GM12865 (cell line): ENCODE measurements at regions not wholly inside any gene's neighbourhood (a gene's known extent, or its start where the extent isn't known, plus 50 kb on each side); places are given as distances from the start of the nearest gene placed in this dataset.

Experiments used
- DNase-seq: peaks from one replicate; pipeline ENCODE4 v3.0.0; 2010; ENCODE audit warnings: low read depth
- H3K4me3 ChIP-seq: 2 replicates; pipeline ENCODE4 v1.5.1; 2011; ENCODE audit warnings: mild to moderate bottlenecking, low read depth, low read length, control low read depth
- CTCF ChIP-seq: IDR thresholded peaks from 2 replicates; pipeline ENCODE4 v1.5.1; 2011; ENCODE audit warnings: low read length, control low read depth, low read depth, inconsistent platforms; ENCODE audit not compliant: insufficient read depth; ENCODE audit errors: missing control alignments

DNA sequence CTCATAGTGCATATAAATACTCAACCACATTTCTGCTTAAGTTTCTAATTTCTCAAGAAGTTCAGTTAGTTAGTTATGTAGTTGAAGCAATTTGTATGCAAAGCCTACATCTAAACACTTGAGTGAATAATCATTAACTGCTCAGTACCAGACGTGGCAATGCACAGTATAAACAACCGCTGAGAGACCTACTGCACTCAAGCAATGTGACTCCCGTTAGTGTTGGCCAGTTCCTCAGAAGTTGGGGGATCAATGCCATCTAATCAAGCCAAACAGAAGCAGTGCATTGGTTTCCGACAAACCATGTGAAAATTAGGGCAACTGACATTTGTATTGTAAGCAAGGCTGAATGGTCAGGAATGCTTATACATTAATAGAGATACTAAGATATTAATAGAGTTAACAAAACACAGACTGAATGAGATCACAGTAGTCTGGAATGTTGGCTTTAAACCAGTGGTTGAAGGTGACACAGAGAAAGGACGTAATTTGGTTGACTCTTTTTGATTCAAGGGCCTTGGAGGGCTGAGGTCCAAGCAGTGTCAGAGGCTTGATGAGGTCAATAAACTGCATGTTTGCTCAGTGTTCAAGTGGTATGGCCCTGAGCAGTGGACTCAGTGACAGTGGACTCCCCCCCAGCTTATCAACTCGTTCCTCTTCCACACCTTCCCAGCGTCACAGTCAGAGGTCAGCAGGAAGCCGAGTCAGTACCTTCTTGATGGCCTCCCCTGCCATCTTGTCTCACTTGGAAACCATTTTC is 255.5 kb downstream of the CTH start:
- DNase-seq: no peak
- no peak for TF ChIP-seq CTCF
- H3K4me3 ChIP-seq: no peak overlapping the region

DNA sequence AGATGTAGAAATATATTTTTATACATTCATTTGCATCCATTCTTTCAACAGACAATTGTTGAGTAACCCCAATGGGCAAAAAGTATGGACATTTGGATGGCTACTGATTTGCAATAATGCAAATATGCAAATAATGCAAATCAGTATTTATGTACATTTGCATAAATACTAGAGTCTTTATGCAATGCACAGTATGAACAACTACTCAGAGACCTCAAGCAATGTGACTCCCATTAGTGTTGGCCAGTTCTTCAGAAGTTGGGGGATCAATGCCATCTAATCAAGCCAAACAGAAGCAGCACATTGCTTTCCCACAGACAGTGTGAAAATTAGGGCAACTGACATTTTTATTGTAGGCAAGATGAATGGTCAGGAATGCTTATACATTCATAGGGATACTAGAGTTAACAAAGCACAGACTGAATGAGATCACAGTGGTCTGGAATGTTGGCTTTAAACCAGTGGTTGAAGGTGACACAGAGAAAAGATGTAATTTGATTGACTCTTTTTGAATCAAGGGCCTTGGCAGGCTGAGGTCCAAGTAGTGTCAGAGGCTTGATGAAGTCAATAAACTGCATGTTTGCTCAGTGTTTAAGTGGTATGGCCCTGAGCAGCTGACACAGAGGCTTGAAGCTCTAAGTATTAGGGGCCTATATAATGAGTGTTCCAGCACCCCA is 256.6 kb downstream of the CTH start:
- no peak for DNase-seq

DNA sequence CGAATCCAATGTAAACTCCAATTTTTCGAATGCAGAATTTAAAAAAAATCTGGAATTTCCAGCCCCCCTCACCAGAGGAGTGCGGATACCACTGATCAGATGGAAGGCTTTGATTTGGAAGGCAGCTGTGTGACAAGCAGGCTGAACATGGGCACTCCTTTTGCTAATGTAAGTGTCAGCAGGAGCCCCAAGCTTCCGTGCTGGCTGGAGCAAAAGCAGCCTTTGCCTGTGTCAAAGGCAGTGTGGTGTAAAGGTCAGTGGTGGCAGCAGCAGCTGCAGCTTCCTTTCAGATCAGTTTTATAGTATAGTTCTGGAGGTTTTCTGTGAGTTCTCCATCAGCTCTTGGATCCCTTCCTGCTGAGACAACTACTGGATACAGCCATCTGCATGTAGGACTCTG is 259.9 kb downstream of the CTH start:
- no peak overlapping the region for H3K4me3 ChIP-seq
- DNase-seq: no peak
- no peak for TF ChIP-seq CTCF

More for the DNA sequence above, 256.6 kb downstream of the CTH start:
- H3K4me3 ChIP-seq: no peak overlapping the region
- TF ChIP-seq CTCF: no peak

DNA sequence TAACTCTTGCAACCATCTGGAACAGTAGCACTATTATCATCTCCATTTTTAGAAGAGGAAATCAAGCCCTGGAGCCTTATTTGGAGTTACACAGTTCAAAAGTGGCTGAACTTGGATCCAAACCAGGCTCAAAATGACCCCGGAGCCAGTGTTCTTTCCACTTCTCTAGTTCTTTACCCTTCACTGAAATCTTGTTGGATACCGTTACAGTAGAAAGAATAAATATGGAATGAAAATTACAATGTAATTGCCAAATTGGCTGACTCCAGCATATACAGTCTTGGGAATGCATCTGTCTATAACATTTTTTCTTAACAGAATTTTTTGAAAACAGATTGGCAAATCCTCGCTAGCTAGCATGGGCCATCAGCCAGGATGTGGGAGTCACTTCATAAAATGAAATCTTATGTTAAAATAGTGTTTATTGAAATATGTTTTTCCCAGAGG is 261.4 kb downstream of the CTH start:
- H3K4me3 ChIP-seq: no peak overlapping the region
- no peak for TF ChIP-seq CTCF
- no peak for DNase-seq

GRCh38 chr1:70674941-70675685 is 264.0 kb downstream of the CTH start:
- no peak for TF ChIP-seq CTCF
- no peak for DNase-seq
- H3K4me3 ChIP-seq: no peak overlapping the region

- no peak for TF ChIP-seq CTCF
- peak; percentile 29 for DNase-seq
- no peak overlapping the region for H3K4me3 ChIP-seq
Observed at GRCh38 chr1:70675737-70676156, 264.7 kb downstream of the CTH start.
